CD4-positive, alpha-beta memory T cell (primary cell): ENCODE measurements at regions not wholly inside any gene's neighbourhood (a gene's known extent, or its start where the extent isn't known, plus 50 kb on each side); places are given as distances from the start of the nearest gene placed in this dataset.

Source experiments
- CTCF ChIA-PET: fragments of 350-600 bp; sonication (Branson Sonifier 250); formaldehyde crosslinking; loops from one replicate; lab custom pipeline; 2021; ENCODE audit warnings: inconsistent platforms; ENCODE audit not compliant: partially characterized antibody; lab: Charles Lee
- POLR2A ChIA-PET: fragments of 350-600 bp; sonication (Branson Sonifier 250); formaldehyde crosslinking; loops from one replicate; lab custom pipeline; 2021; ENCODE audit not compliant: partially characterized antibody; lab: Charles Lee
- DNase-seq, 5 donors: peaks; one replicate each; pipeline versions ENCODE4 v3.0.0 to v3.0.0-alpha.2; 2020 to 2022; ENCODE audit warnings: mixed read lengths in 1 of 5
- H3K27ac ChIP-seq: one replicate; pipeline ENCODE4 v1.7.0; 2013; ENCODE audit warnings: low read depth, low read length
- H3K27me3 ChIP-seq: 2 replicates; pipeline ENCODE4 v1.7.0; 2013; ENCODE audit warnings: mild to moderate bottlenecking, low read length, moderate library complexity; ENCODE audit not compliant: insufficient read depth
- H3K36me3 ChIP-seq: 2 replicates; pipeline ENCODE4 v1.7.0; 2013; ENCODE audit warnings: mild to moderate bottlenecking, low read length, moderate library complexity; ENCODE audit not compliant: insufficient read depth
- H3K4me1 ChIP-seq: 2 replicates; pipeline ENCODE4 v1.7.0; 2013; ENCODE audit warnings: mild to moderate bottlenecking, low read length, moderate library complexity; ENCODE audit not compliant: insufficient read depth
- H3K4me3 ChIP-seq, 2 donors: one replicate each; pipeline ENCODE4 v1.7.0; 2013; ENCODE audit warnings: low read length in 2 of 2, mild to moderate bottlenecking in 1 of 2
- H3K9me3 ChIP-seq, 2 donors: one replicate each; pipeline ENCODE4 v1.7.0; 2013; ENCODE audit warnings: low read length in 2 of 2, control low read depth in 1 of 2; ENCODE audit not compliant: control insufficient read depth in 1 of 2
- H3K27ac Mint-ChIP-seq, 7 donors: one replicate each; pipeline ENCODE4 v1.8.0; 2020 to 2021; ENCODE audit warnings: mixed read lengths in 7 of 7, mild to moderate bottlenecking in 6 of 7, inconsistent platforms in 3 of 7, moderate library complexity in 3 of 7
- H3K27me3 Mint-ChIP-seq, 2 donors: one replicate each; pipeline ENCODE4 v1.8.0; 2020 to 2021; ENCODE audit warnings: mixed read lengths in 2 of 2
- H3K36me3 Mint-ChIP-seq, 2 donors: one replicate each; pipeline ENCODE4 v1.8.0; 2020 to 2021; ENCODE audit warnings: mixed read lengths in 2 of 2, inconsistent platforms in 1 of 2, mild to moderate bottlenecking in 1 of 2
- H3K4me1 Mint-ChIP-seq, 4 donors: one replicate each; pipeline ENCODE4 v1.8.0; 2020 to 2021; ENCODE audit warnings: mixed read lengths in 4 of 4, mild to moderate bottlenecking in 1 of 4
- H3K4me3 Mint-ChIP-seq, 8 donors: one replicate each; pipeline ENCODE4 v1.8.0; 2020 to 2021; ENCODE audit warnings: mixed read lengths in 8 of 8, mild to moderate bottlenecking in 7 of 8, moderate library complexity in 6 of 8, inconsistent platforms in 3 of 8
- H3K9me3 Mint-ChIP-seq, 8 donors: one replicate each; pipeline ENCODE4 v1.8.0; 2020 to 2021; ENCODE audit warnings: mixed read lengths in 8 of 8, mild to moderate bottlenecking in 5 of 8, inconsistent platforms in 3 of 8, moderate library complexity in 1 of 8
- intact Hi-C: fragments of 100-400 bp; cut with micrococcal nuclease; formaldehyde crosslinking; loops from one replicate; pipeline ENCODE4 v1.15.1; 2023

- H3K27me3 Mint-ChIP-seq: no peaks in the 10 kb centered on the region
- H3K4me1 Mint-ChIP-seq: no peaks in the 10 kb centered on the region
- peaks cover 0 to 22% (median 6%) of the 10 kb centered on the region in 8 donors for H3K9me3 Mint-ChIP-seq
- no peak overlapping the region for H3K4me3 Mint-ChIP-seq
- no peak overlapping the region for H3K27ac Mint-ChIP-seq
- intact Hi-C loops: no loop called here
- ChIA-PET CTCF (no interaction called here), POLR2A (no interaction called here)
- Histone ChIP-seq H3K9me3 (peaks cover 0 to 4% of the 10 kb centered on the region in 2 donors), H3K36me3 (no peaks in the 10 kb centered on the region), H3K4me3 (no peak overlapping the region), H3K27me3 (no peaks in the 10 kb centered on the region), H3K4me1 (no peaks in the 10 kb centered on the region), H3K27ac (no peak overlapping the region)
- DNase-seq: no peak
- no peaks in the 10 kb centered on the region for H3K36me3 Mint-ChIP-seq
These were observed 252.5 kb downstream of the RPL10L start for GRCh38 chr14:46399049-46399448.

DNA sequence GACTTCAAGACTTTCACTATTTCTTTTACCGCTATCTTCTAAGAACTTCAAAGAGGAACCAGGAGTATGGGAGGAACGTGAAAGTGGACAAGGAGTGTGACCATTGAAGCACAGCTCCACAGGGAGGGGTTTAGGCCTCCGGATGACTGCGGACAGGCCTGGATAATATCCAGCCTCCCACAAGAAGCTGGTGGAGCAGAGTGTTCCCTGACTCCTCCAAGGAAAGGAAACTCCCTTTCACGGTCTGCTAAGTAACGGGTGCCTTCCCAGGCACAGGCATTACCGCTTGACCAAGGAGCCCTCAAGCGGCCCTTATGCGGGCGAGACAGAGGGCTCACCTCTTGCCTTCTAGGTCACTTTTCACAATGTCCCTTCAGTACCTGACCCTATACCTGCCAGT, 267.0 kb downstream of the RPL10L start:
- no peak for DNase-seq
- no peaks in the 10 kb centered on the region for H3K4me1 Mint-ChIP-seq
- Histone ChIP-seq H3K27ac (no peak overlapping the region), H3K4me3 (no peak overlapping the region), H3K27me3 (no peaks in the 10 kb centered on the region), H3K4me1 (no peaks in the 10 kb centered on the region), H3K36me3 (no peaks in the 10 kb centered on the region), H3K9me3 (no peaks in the 10 kb centered on the region)
- POLR2A ChIA-PET: no interaction called here
- intact Hi-C loops: no loop called here
- H3K9me3 Mint-ChIP-seq: peaks cover 0 to 14% (median 7%) of the 10 kb centered on the region in 8 donors
- H3K27ac Mint-ChIP-seq: no peak overlapping the region
- H3K36me3 Mint-ChIP-seq: no peaks in the 10 kb centered on the region
- no peaks in the 10 kb centered on the region for H3K27me3 Mint-ChIP-seq
- no peak overlapping the region for H3K4me3 Mint-ChIP-seq
- CTCF ChIA-PET: no interaction called here

GRCh38 chr14:46381674-46382073, 269.9 kb downstream of the RPL10L start:
- ChIA-PET POLR2A (no interaction called here), CTCF (no interaction called here)
- H3K36me3 Mint-ChIP-seq: peaks cover 0 to 6% of the 10 kb centered on the region in 2 donors
- H3K27me3 Mint-ChIP-seq: no peaks in the 10 kb centered on the region
- Histone ChIP-seq H3K9me3 (no peaks in the 10 kb centered on the region), H3K36me3 (no peaks in the 10 kb centered on the region), H3K27me3 (no peaks in the 10 kb centered on the region), H3K4me3 (no peak overlapping the region), H3K4me1 (no peaks in the 10 kb centered on the region), H3K27ac (no peak overlapping the region)
- intact Hi-C loops: no loop called here
- H3K9me3 Mint-ChIP-seq: peaks cover 0 to 24% (median 7%) of the 10 kb centered on the region in 8 donors
- no peak overlapping the region for H3K27ac Mint-ChIP-seq
- H3K4me1 Mint-ChIP-seq: no peaks in the 10 kb centered on the region
- no peak for DNase-seq
- no peak overlapping the region for H3K4me3 Mint-ChIP-seq

DNA sequence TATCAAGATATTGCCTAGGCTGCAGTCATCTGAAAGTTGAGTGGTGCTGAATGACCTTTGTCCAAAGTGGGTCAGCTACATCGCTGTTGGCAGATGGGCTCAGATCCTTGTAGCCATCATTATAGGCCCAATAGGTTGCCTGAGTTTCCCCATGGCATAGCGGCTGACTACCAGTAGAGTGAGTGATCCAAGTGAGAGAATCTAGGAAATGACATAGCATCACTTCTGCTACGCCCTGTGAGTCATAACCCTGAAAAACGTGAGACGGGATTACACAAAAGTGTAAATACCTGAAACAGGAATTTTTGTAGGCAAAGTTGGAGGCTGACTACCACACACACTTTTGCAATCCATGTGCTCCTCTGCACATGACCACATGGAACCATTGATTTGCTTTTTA, 273.3 kb downstream of the RPL10L start:
- Mint-ChIP-seq H3K4me3 (no peak overlapping the region), H3K27me3 (no peaks in the 10 kb centered on the region), H3K27ac (no peak overlapping the region), H3K36me3 (peaks cover 0 to 6% of the 10 kb centered on the region in 2 donors), H3K4me1 (no peaks in the 10 kb centered on the region), H3K9me3 (peaks cover 2 to 32% (median 13%) of the 10 kb centered on the region in 8 donors)
- ChIA-PET CTCF (no interaction called here), POLR2A (no interaction called here)
- no peak for DNase-seq
- H3K27me3 ChIP-seq: no peaks in the 10 kb centered on the region
- no peak overlapping the region for H3K4me3 ChIP-seq
- no peak overlapping the region for H3K27ac ChIP-seq
- intact Hi-C loops: no loop called here
- H3K4me1 ChIP-seq: no peaks in the 10 kb centered on the region
- H3K9me3 ChIP-seq: no peaks in the 10 kb centered on the region
- H3K36me3 ChIP-seq: no peaks in the 10 kb centered on the region

GRCh38 chr14:46377305-46377704, 274.3 kb downstream of the RPL10L start:
- Histone ChIP-seq H3K27ac (no peak overlapping the region), H3K27me3 (no peaks in the 10 kb centered on the region), H3K4me1 (no peaks in the 10 kb centered on the region), H3K9me3 (no peaks in the 10 kb centered on the region), H3K4me3 (no peak overlapping the region), H3K36me3 (no peaks in the 10 kb centered on the region)
- intact Hi-C loops: no loop called here
- Mint-ChIP-seq H3K27me3 (no peaks in the 10 kb centered on the region), H3K27ac (no peak overlapping the region), H3K4me1 (no peaks in the 10 kb centered on the region), H3K36me3 (peaks cover 0 to 6% of the 10 kb centered on the region in 2 donors), H3K4me3 (no peak overlapping the region), H3K9me3 (peaks cover 2 to 29% (median 16%) of the 10 kb centered on the region in 8 donors)
- ChIA-PET POLR2A (no interaction called here), CTCF (no interaction called here)
- DNase-seq: no peak

GRCh38 chr14:46369391-46369790, 282.2 kb downstream of the RPL10L start:
- DNase-seq: no peak

DNA sequence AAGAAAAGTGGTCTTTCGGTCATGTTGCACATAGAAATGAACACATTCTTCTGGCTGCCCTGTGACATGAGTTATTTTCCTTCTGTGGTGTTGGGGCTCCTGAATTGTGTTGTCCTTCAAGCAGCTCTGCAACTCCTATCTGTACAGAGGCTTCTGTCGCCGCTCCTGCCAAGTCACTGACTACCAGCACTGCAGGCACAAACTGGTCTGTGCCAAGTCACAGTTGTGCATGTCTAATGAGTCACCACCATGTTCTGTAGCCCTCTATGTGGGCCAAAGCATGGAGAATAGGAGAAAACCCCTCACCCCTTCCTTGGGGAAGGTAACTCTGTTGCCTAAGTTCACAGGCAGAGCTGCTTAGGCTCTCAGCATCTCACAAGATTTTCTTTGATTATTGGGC, 283.3 kb downstream of the RPL10L start:
- ChIA-PET CTCF (no interaction called here), POLR2A (no interaction called here)
- intact Hi-C loops: no loop called here
- no peaks in the 10 kb centered on the region for H3K4me1 ChIP-seq
- H3K36me3 ChIP-seq: no peaks in the 10 kb centered on the region
- H3K4me1 Mint-ChIP-seq: no peaks in the 10 kb centered on the region
- no peak overlapping the region for H3K27ac Mint-ChIP-seq
- no peak overlapping the region for H3K27ac ChIP-seq
- no peak for DNase-seq
- H3K27me3 ChIP-seq: no peaks in the 10 kb centered on the region
- H3K9me3 ChIP-seq: no peaks in the 10 kb centered on the region
- H3K27me3 Mint-ChIP-seq: no peaks in the 10 kb centered on the region
- no peak overlapping the region for H3K4me3 ChIP-seq
- no peak overlapping the region for H3K4me3 Mint-ChIP-seq
- H3K9me3 Mint-ChIP-seq: peaks cover 3 to 22% (median 7%) of the 10 kb centered on the region in 8 donors
- no peaks in the 10 kb centered on the region for H3K36me3 Mint-ChIP-seq

More at GRCh38 chr14:46369391-46369790, 282.2 kb downstream of the RPL10L start:
- intact Hi-C loops: no loop called here
- H3K9me3 Mint-ChIP-seq: peaks cover 4 to 24% (median 9%) of the 10 kb centered on the region in 8 donors
- no peaks in the 10 kb centered on the region for H3K27me3 Mint-ChIP-seq
- Histone ChIP-seq H3K27ac (no peak overlapping the region), H3K9me3 (no peaks in the 10 kb centered on the region), H3K36me3 (no peaks in the 10 kb centered on the region), H3K4me1 (no peaks in the 10 kb centered on the region), H3K4me3 (no peak overlapping the region), H3K27me3 (no peaks in the 10 kb centered on the region)
- H3K36me3 Mint-ChIP-seq: no peaks in the 10 kb centered on the region
- H3K4me1 Mint-ChIP-seq: no peaks in the 10 kb centered on the region
- no peak overlapping the region for H3K27ac Mint-ChIP-seq
- CTCF ChIA-PET: no interaction called here
- no peak overlapping the region for H3K4me3 Mint-ChIP-seq
- POLR2A ChIA-PET: no interaction called here

DNA sequence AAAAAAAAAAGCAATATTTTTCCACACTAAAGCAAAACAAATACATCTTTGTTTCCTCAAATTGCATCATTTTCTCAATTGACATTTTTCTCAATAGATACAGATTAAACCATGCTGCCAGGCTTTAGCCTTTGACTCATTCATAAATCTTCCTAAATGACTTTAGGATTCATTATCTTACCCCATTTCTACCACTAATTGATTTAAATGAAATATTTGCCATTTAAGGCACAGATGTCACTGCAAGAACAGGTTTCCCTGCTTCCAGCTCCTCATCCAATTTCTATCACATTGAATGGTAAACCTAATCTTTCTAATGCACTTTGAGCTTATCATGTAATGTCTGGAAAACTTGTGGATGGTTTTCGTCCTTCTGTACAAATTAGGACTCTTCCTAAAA, 298.7 kb downstream of the RPL10L start:
- Mint-ChIP-seq H3K4me1 (no peaks in the 10 kb centered on the region), H3K27me3 (no peaks in the 10 kb centered on the region), H3K4me3 (no peak overlapping the region), H3K9me3 (peaks cover 0 to 19% (median 3%) of the 10 kb centered on the region in 8 donors), H3K36me3 (no peaks in the 10 kb centered on the region), H3K27ac (no peak overlapping the region)
- ChIA-PET POLR2A (no interaction called here), CTCF (no interaction called here)
- intact Hi-C loops: no loop called here
- Histone ChIP-seq H3K27me3 (no peaks in the 10 kb centered on the region), H3K36me3 (no peaks in the 10 kb centered on the region), H3K9me3 (no peaks in the 10 kb centered on the region), H3K27ac (no peak overlapping the region), H3K4me3 (no peak overlapping the region), H3K4me1 (no peaks in the 10 kb centered on the region)
- no peak for DNase-seq
